Endothelial cell of umbilical vein (primary cell): ENCODE measurements at regions not wholly inside any gene's neighbourhood (a gene's known extent, or its start where the extent isn't known, plus 50 kb on each side); places are given as distances from the start of the nearest gene placed in this dataset.

Experiments used
- BruUV-seq: library from RNA; stranded (reverse); fragments of 400-500 nt; replicated peaks from 2 replicates; lab custom pipeline; 2021; lab: Mats Ljungman, UMichigan
- CTCF ChIA-PET: fragments of 300-600, 350-600 bp; sonication (Branson Sonifier 250); formaldehyde crosslinking; loops from one replicate; lab custom pipeline; 2021; ENCODE audit warnings: antibody characterized with exemption, inconsistent platforms; lab: Charles Lee
- POLR2A ChIA-PET: fragments of 300-600, 350-600 bp; sonication (Branson Sonifier 250); formaldehyde crosslinking; loops from one replicate; lab custom pipeline; 2021; ENCODE audit warnings: antibody characterized with exemption, inconsistent platforms; lab: Charles Lee
- DNase-seq: peaks from one replicate; pipeline ENCODE4 v3.0.0-alpha.2; 2011; ENCODE audit warnings: low read depth, low spot score
- FAIRE-seq: peaks from 2 replicates; lab custom pipeline; 2011; peaks lifted over from hg19 to GRCh38; lab: Jason Lieb, UNC
- H2AFZ ChIP-seq: 2 replicates; pipeline ENCODE4 v1.6.0; 2012; ENCODE audit warnings: low read depth, low read length, control low read depth, inconsistent platforms
- H3K27ac ChIP-seq: 2 replicates; pipeline ENCODE4 v1.5.1; 2011; ENCODE audit warnings: low read depth, mild to moderate bottlenecking, control low read depth, low read length, moderate library complexity; ENCODE audit not compliant: insufficient read depth
- H3K27me3 ChIP-seq, 2 experiments: 2 replicates each; pipeline versions ENCODE4 v1.6.0 to v1.6.1; 2011; ENCODE audit warnings: low read length in 2 of 2, mixed read lengths in 1 of 2; ENCODE audit not compliant: control insufficient read depth in 2 of 2, insufficient read depth in 2 of 2
- H3K36me3 ChIP-seq, 2 experiments: 2 replicates in 1 of 2; 3 replicates in 1 of 2; pipeline ENCODE4 v1.5.1; 2011; ENCODE audit warnings: low read length in 2 of 2, mild to moderate bottlenecking in 1 of 2, moderate library complexity in 1 of 2; ENCODE audit not compliant: control insufficient read depth in 2 of 2, insufficient read depth in 2 of 2; ENCODE audit errors: extremely low read depth in 1 of 2
- H3K4me1 ChIP-seq: 3 replicates; pipeline ENCODE4 v1.5.1; 2011; ENCODE audit warnings: mild to moderate bottlenecking, low read length; ENCODE audit not compliant: control insufficient read depth, insufficient read depth; ENCODE audit errors: extremely low read depth
- H3K4me2 ChIP-seq: 2 replicates; pipeline ENCODE4 v1.6.1; 2011; ENCODE audit warnings: low read length, control low read depth, mixed read lengths; ENCODE audit not compliant: insufficient read depth
- H3K4me3 ChIP-seq, 3 experiments: fragments of 200-600 bp in 1 of 3; sonication (generic), shearing (Covaris generic) in 1 of 3; replicated peaks in 1 of 3; 2 replicates each; pipeline ENCODE4 v1.5.1; 2011 to 2016; ENCODE audit warnings: control low read depth in 3 of 3, low read length in 3 of 3, mild to moderate bottlenecking in 2 of 3, inconsistent platforms in 1 of 3, low read depth in 1 of 3, moderate library complexity in 1 of 3; ENCODE audit not compliant: insufficient read depth in 1 of 3
- H3K79me2 ChIP-seq: 2 replicates; pipeline ENCODE4 v1.6.0; 2012; ENCODE audit warnings: low read length, inconsistent platforms; ENCODE audit not compliant: control insufficient read depth, insufficient read depth
- H3K9ac ChIP-seq: replicated peaks from 2 replicates; pipeline ENCODE3; 2011; ENCODE audit warnings: low read length, control low read depth; ENCODE audit not compliant: insufficient read depth; ENCODE audit errors: extremely low read depth
- H3K9me1 ChIP-seq: replicated peaks from 3 replicates; pipeline ENCODE4 v1.6.0; 2011; ENCODE audit warnings: mild to moderate bottlenecking, low read length; ENCODE audit not compliant: control insufficient read depth, insufficient read depth; ENCODE audit errors: extremely low read depth
- H3K9me3 ChIP-seq: replicated peaks from 2 replicates; pipeline ENCODE4 v1.5.1; 2012; ENCODE audit warnings: low read length, inconsistent platforms; ENCODE audit not compliant: control insufficient read depth, insufficient read depth
- H4K20me1 ChIP-seq: replicated peaks from 2 replicates; pipeline ENCODE3; 2011; ENCODE audit warnings: mild to moderate bottlenecking, low read length; ENCODE audit not compliant: control insufficient read depth, insufficient read depth; ENCODE audit errors: extremely low read depth
- FOS ChIP-seq: IDR thresholded peaks from 2 replicates; pipeline ENCODE4 v1.6.1; 2011; ENCODE audit warnings: mild to moderate bottlenecking, low read length, moderate library complexity, borderline replicate concordance; ENCODE audit not compliant: insufficient read depth
- MYC ChIP-seq: IDR thresholded peaks from one replicate; pipeline ENCODE4 v1.6.1; 2011; ENCODE audit warnings: mild to moderate bottlenecking, low read depth, low read length
- POLR2A ChIP-seq: IDR thresholded peaks from 2 replicates; pipeline ENCODE4 v1.6.1; 2012; ENCODE audit warnings: low read depth, mild to moderate bottlenecking, control low read depth, low read length
- POLR2AphosphoS5 ChIP-seq: IDR thresholded peaks from 2 replicates; pipeline ENCODE4 v1.6.1; 2012; ENCODE audit warnings: low read depth, mild to moderate bottlenecking, control low read depth, low read length, moderate library complexity; ENCODE audit not compliant: insufficient read depth
- dilution Hi-C: fragments of 300-500 bp; cut with MboI; formaldehyde crosslinking; loops from one replicate; pipeline ENCODE4 v1.15.0; 2019; ENCODE audit warnings: low sequenced_read_pairs; ENCODE audit not compliant: extremely low pct_ligation_motif_present
- intact Hi-C: fragments of 100-400 bp; cut with micrococcal nuclease; formaldehyde crosslinking; loops from one replicate; pipeline ENCODE4 v1.10.0; 2022

DNA sequence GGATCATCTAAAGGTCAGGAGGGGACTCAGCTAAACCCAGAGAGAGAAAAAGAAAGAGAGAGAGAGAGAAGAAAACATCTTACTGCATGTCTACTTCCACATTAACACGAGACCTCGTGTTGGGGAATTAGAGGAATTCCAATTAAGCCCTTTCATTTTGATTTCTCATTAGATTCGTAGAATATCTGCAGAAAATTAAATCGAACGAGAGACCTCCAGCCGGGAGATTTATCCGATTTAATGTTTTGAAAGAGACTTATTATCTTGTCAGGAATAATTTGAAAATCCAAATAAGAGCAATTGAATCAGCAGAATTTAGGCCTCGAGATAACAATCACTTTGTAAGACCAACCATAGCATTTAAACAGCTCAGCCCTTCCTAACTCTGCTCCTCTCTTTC, 175.6 kb downstream of the ABCC12 start:
- H3K36me3 ChIP-seq, result no peaks in the 10 kb centered on the region
- dilution Hi-C loops, result no loop called here
- H3K4me2 ChIP-seq, result no peak overlapping the region
- no peak overlapping the region for H3K9ac ChIP-seq
- no peaks in the 10 kb centered on the region for H3K9me3 ChIP-seq
- H3K4me1 ChIP-seq, result no peaks in the 10 kb centered on the region
- FAIRE-seq (no peak), DNase-seq (no peak)
- H4K20me1 ChIP-seq, result no peaks in the 10 kb centered on the region
- no peaks in the 10 kb centered on the region for H3K79me2 ChIP-seq
- H2AFZ ChIP-seq, result no peak overlapping the region
- no peaks in the 10 kb centered on the region for H3K9me1 ChIP-seq
- POLR2A ChIA-PET, result no interaction called here
- no peaks in the 10 kb centered on the region for H3K27me3 ChIP-seq
- CTCF ChIA-PET, result no interaction called here
- H3K27ac ChIP-seq, result no peak overlapping the region
- intact Hi-C loops, result no loop called here
- no peak overlapping the region for H3K4me3 ChIP-seq
- no TSS peak for BruUV-seq
- TF ChIP-seq FOS, result no peak

DNA sequence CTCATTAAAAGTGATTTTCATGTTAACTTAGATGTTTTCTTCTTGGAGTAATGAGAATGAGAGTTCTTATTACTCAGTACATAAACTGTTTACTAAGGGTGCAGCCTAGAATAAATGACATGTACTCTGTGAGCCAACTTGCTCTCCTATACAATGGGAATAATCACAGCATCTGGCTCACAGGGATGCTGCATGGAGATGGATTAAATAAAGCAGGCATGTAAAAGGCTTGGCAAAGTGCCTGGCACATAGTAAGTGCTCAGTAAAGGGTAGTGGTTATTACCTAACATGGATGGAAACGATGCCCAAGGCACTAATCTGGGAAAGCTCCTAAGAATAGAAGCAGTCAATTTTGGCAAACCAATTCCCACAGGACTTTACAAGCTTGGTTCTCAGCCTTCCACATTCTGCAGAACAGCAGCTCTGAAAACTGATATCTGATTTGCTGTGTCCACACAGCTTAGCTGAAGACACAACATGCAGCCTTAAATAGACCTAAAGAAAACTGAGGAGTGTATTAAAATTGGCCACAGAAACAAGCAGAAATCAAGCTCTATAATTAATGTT, 176.1 kb downstream of the ABCC12 start:
- DNase-seq (no peak), FAIRE-seq (no peak)
- dilution Hi-C loops (no loop called here), intact Hi-C loops (no loop called here)
- no peaks in the 10 kb centered on the region for H3K27me3 ChIP-seq
- no TSS peak for BruUV-seq
- no peaks in the 10 kb centered on the region for H3K79me2 ChIP-seq
- no peak overlapping the region for H3K27ac ChIP-seq
- H3K4me1 ChIP-seq, result no peaks in the 10 kb centered on the region
- no peaks in the 10 kb centered on the region for H3K9me3 ChIP-seq
- H3K36me3 ChIP-seq, result no peaks in the 10 kb centered on the region
- ChIA-PET POLR2A (no interaction called here), CTCF (no interaction called here)
- H3K9me1 ChIP-seq, result no peaks in the 10 kb centered on the region
- H3K4me3 ChIP-seq, result no peak overlapping the region
- H4K20me1 ChIP-seq, result no peaks in the 10 kb centered on the region
- H3K9ac ChIP-seq, result no peak overlapping the region
- no peak overlapping the region for H3K4me2 ChIP-seq
- no peak overlapping the region for H2AFZ ChIP-seq
- TF ChIP-seq POLR2AphosphoS5 (no peak), MYC (no peak), POLR2A (no peak)
